Gastrocnemius medialis (tissue), 4 donors: ENCODE measurements at regions not wholly inside any gene's neighbourhood (a gene's known extent, or its start where the extent isn't known, plus 50 kb on each side); places are given as distances from the start of the nearest gene placed in this dataset.

Experiments used
- POLR2A ChIP-seq, 2 donors: fragments of 450-650 bp; IDR thresholded peaks; one replicate each; pipeline ENCODE4 v1.6.1; 2017; ENCODE audit warnings: antibody characterized with exemption in 2 of 2, mild to moderate bottlenecking in 2 of 2, moderate library complexity in 2 of 2
- TF ChIP-seq, protein P1 (sequence below), 5 experiments: fragments of 450-650 bp in 3 of 5; fragments of 200-600 bp in 2 of 5; sonication (generic) in 2 of 5; IDR thresholded peaks in 4 of 5; conservative IDR thresholded peaks in 1 of 5; 1 replicate in 4 of 5; 2 replicates in 1 of 5; pipeline ENCODE4 v1.5.1; 2016 to 2019; ENCODE audit warnings: antibody characterized with exemption in 5 of 5, mild to moderate bottlenecking in 3 of 5, moderate library complexity in 3 of 5

GRCh38 chr2:144071461-144071860 is 448.5 kb downstream of the ZEB2 start:
- TF ChIP-seq, protein P1, sequence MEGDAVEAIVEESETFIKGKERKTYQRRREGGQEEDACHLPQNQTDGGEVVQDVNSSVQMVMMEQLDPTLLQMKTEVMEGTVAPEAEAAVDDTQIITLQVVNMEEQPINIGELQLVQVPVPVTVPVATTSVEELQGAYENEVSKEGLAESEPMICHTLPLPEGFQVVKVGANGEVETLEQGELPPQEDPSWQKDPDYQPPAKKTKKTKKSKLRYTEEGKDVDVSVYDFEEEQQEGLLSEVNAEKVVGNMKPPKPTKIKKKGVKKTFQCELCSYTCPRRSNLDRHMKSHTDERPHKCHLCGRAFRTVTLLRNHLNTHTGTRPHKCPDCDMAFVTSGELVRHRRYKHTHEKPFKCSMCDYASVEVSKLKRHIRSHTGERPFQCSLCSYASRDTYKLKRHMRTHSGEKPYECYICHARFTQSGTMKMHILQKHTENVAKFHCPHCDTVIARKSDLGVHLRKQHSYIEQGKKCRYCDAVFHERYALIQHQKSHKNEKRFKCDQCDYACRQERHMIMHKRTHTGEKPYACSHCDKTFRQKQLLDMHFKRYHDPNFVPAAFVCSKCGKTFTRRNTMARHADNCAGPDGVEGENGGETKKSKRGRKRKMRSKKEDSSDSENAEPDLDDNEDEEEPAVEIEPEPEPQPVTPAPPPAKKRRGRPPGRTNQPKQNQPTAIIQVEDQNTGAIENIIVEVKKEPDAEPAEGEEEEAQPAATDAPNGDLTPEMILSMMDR (IDR thresholded peaks at IDR 0.05 in 4 of 5, conservative IDR thresholded peaks at IDR 0.05 in 1 of 5) = no peak
- TF ChIP-seq POLR2A (IDR thresholded peaks at IDR 0.05) = no peak
